Lung (tissue), 11 donors: ENCODE measurements at regions not wholly inside any gene's neighbourhood (a gene's known extent, or its start where the extent isn't known, plus 50 kb on each side); places are given as distances from the start of the nearest gene placed in this dataset.
"Not testable (repeated sequence)": the region's sequence is repeated elsewhere in the genome, so short reads cannot be mapped to it uniquely, and the experiment has no call there.

Experiments
- ATAC-seq: fragments of 200-7000 bp; cut with Tn5 transposase; one replicate; pipeline ENCODE4 v1.9.1; 2020; ENCODE audit warnings: moderate number of reproducible peaks; ENCODE audit not compliant: insufficient read depth, low FRiP score
- DNase-seq, 3 donors: peaks; one replicate each; pipeline ENCODE4 v3.0.0-alpha.2; 2013 to 2017
- H3K27ac ChIP-seq, 2 donors: one replicate each; pipeline ENCODE4 v1.5.1; 2013; ENCODE audit warnings: mild to moderate bottlenecking in 2 of 2, moderate library complexity in 2 of 2, control low read depth in 1 of 2, inconsistent platforms in 1 of 2, low read depth in 1 of 2, low read length in 1 of 2
- H3K27me3 ChIP-seq, 3 donors: one replicate each; pipeline ENCODE4 v1.5.1; 2013; ENCODE audit warnings: low read length in 2 of 3; ENCODE audit not compliant: control insufficient read depth in 3 of 3, insufficient read depth in 3 of 3
- H3K36me3 ChIP-seq, 4 donors: one replicate each; pipeline ENCODE4 v1.5.1; 2013; ENCODE audit warnings: low read length in 4 of 4, mild to moderate bottlenecking in 1 of 4, moderate library complexity in 1 of 4; ENCODE audit not compliant: control insufficient read depth in 4 of 4, insufficient read depth in 4 of 4
- H3K4me1 ChIP-seq, 5 donors: one replicate each; pipeline ENCODE4 v1.5.1; 2013; ENCODE audit warnings: low read length in 5 of 5, mild to moderate bottlenecking in 2 of 5, moderate library complexity in 1 of 5; ENCODE audit not compliant: control insufficient read depth in 5 of 5, insufficient read depth in 5 of 5
- H3K4me3 ChIP-seq: one replicate; pipeline ENCODE4 v1.5.1; 2013; ENCODE audit warnings: mild to moderate bottlenecking, control low read depth, moderate library complexity
- H3K9ac ChIP-seq, 2 donors: one replicate each; pipeline ENCODE4 v1.5.1; 2013; ENCODE audit warnings: low read length in 2 of 2, control low read depth in 1 of 2; ENCODE audit not compliant: insufficient read depth in 1 of 2
- H3K9me3 ChIP-seq, 4 donors: one replicate each; pipeline ENCODE4 v1.5.1; 2013; ENCODE audit warnings: low read length in 3 of 4, mild to moderate bottlenecking in 1 of 4, moderate library complexity in 1 of 4; ENCODE audit not compliant: control insufficient read depth in 4 of 4, insufficient read depth in 3 of 4
- CTCF ChIP-seq: IDR thresholded peaks from 2 replicates; pipeline ENCODE4 v1.5.1; 2012; ENCODE audit warnings: mild to moderate bottlenecking; ENCODE audit errors: control extremely low read depth, extremely low read depth
- WGBS, 2 donors: extraction: QIAGEN DNeasy Blood & Tissue Kit; methylation state at CpG; one replicate each; pipeline ENCODE4 v1.1.7; 2013; 5-methylcytosine and 5-hydroxymethylcytosine counted together
- donor health status: control.
- donor health status: control.
- donor health status: Bipolar disorder and iron deficiency.
- donor health status: healthy.
- donor health status: DM: yes; HTN: yes; CAD: no.

GRCh38 chr4:23413631-23414030 lies 476.2 kb downstream of the PPARGC1A start:
- H3K27ac ChIP-seq, result no peak overlapping the region
- no peaks in the 10 kb centered on the region for H3K27me3 ChIP-seq
- ATAC-seq (no peak), DNase-seq (peak in 1 of 3 donors; percentile 20)
- no peak for TF ChIP-seq CTCF
- no peaks in the 10 kb centered on the region for H3K9me3 ChIP-seq
- 67 to 88% methylated on average over 3 of the region's 3 CpGs for WGBS, 2 donors
- no peak overlapping the region for H3K9ac ChIP-seq
- H3K4me1 ChIP-seq, result no peaks in the 10 kb centered on the region
- no peak overlapping the region for H3K4me3 ChIP-seq
- H3K36me3 ChIP-seq, result no peaks in the 10 kb centered on the region

DNA sequence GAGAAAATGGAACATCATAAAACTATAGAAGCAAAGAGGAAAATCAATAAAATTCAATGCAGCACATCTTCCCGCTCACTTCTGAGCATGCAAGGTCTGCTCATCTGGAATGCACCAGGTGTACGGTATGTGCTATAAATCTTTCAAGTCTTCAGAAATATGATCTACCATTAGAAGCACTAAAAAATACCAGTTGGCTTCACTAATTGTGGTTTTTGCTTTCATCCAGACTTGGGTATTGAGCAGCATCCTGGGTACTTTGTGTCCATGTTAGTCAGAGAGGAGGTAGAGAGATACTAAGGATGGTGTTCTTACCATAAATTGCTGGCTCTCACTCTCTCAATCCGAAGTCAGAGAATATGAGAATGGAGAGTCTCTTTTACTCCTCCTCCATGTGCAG lies 477.1 kb downstream of the PPARGC1A start:
- no peaks in the 10 kb centered on the region for H3K27me3 ChIP-seq
- no peaks in the 10 kb centered on the region for H3K9me3 ChIP-seq
- WGBS, 2 donors, result 86 to 92% methylated on average over 3 of the region's 3 CpGs
- TF ChIP-seq CTCF, result no peak
- ATAC-seq (no peak), DNase-seq (no peak)
- H3K9ac ChIP-seq, result no peak overlapping the region
- no peak overlapping the region for H3K4me3 ChIP-seq
- no peaks in the 10 kb centered on the region for H3K36me3 ChIP-seq
- no peaks in the 10 kb centered on the region for H3K4me1 ChIP-seq
- no peak overlapping the region for H3K27ac ChIP-seq

- H3K4me1 ChIP-seq, H3K9me3 ChIP-seq, H3K36me3 ChIP-seq, H3K27me3 ChIP-seq, ATAC-seq, H3K4me3 ChIP-seq, DNase-seq, H3K27ac ChIP-seq, H3K9ac ChIP-seq: not testable (repeated sequence)
- whole genome bisulfite sequencing, 2 donors, result 50 to 65% methylated on average over 2 of the region's 2 CpGs
Measured at GRCh38 chr4:23408913-23409312, 480.9 kb downstream of the PPARGC1A start.

DNA sequence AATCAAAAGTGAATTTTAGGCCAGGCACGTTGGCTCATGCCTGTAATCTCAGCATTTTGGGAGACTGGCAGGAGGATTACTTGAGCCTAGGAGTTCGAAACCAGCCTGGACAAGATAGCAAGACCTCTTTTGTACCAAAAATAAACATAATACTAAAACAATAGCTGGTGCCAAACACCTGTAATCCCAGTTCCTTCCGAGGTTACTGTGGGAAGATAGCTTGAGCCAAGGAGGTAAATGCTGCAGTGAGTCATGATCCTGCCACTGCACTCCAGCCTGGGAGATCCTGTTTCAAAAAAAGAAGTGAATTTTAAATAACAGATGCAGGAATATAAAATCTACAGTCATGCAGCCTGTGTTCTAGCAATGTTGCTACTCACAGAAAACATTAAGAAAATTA lies 488.3 kb downstream of the PPARGC1A start:
- Histone ChIP-seq H3K27me3 (no peaks in the 10 kb centered on the region), H3K27ac (no peak overlapping the region), H3K36me3 (no peaks in the 10 kb centered on the region), H3K4me1 (no peaks in the 10 kb centered on the region), H3K9ac (no peak overlapping the region), H3K9me3 (peaks cover 0 to 4% (median 0%) of the 10 kb centered on the region in 4 donors), H3K4me3 (no peak overlapping the region)
- DNase-seq, result no peak
- WGBS, 2 donors, result 51 to 53% methylated on average over 3 of the region's 3 CpGs
- no peak for TF ChIP-seq CTCF
- ATAC-seq, result no peak
